Astrocyte (in vitro differentiated cells and primary cell): ENCODE measurements at regions not wholly inside any gene's neighbourhood (a gene's known extent, or its start where the extent isn't known, plus 50 kb on each side); places are given as distances from the start of the nearest gene placed in this dataset.

Experiments used
- CTCF ChIP-seq: IDR thresholded peaks from 2 replicates; pipeline ENCODE4 v1.5.1; 2011; ENCODE audit warnings: low read depth, mild to moderate bottlenecking, inconsistent platforms, low read length, moderate library complexity; ENCODE audit not compliant: insufficient read depth
- EZH2 ChIP-seq: IDR thresholded peaks from 2 replicates; pipeline ENCODE4 v1.6.1; 2012; ENCODE audit warnings: mild to moderate bottlenecking, low read length, inconsistent platforms; ENCODE audit not compliant: insufficient read depth

- no peak for TF ChIP-seq CTCF
- no peak for TF ChIP-seq EZH2
Measured at GRCh38 chr2:102081606-102082005, 60.9 kb upstream of the IL1R1 start.
